ENCODE measurements at regions not wholly inside any gene's neighbourhood (a gene's known extent, or its start where the extent isn't known, plus 50 kb on each side); places are given as distances from the start of the nearest gene placed in this dataset.

DNA sequence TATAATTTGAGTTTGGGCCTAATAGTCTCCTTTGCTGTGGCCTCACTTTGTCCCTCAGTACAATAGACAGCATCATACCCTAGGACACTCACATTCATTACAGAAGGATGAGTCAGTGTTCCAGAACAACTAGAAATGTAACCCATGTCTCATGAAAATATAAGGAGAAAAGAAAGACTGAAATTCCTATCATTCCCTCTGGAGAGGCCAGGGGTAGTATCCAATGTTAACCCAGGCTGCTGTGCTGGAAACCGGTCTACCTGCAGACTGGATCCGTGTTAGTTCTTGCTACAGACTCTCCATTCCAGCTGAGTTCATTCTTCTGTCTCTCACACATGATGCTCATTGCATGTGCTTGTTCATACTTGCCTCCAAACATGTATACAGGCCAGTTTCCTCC is 75.8 kb upstream of the HOXC13 start:
- H3K27ac Mint-ChIP-seq (ENCODE audit: unreplicated experiment) = no peak overlapping the region
- TF ChIP-seq, protein P1, sequence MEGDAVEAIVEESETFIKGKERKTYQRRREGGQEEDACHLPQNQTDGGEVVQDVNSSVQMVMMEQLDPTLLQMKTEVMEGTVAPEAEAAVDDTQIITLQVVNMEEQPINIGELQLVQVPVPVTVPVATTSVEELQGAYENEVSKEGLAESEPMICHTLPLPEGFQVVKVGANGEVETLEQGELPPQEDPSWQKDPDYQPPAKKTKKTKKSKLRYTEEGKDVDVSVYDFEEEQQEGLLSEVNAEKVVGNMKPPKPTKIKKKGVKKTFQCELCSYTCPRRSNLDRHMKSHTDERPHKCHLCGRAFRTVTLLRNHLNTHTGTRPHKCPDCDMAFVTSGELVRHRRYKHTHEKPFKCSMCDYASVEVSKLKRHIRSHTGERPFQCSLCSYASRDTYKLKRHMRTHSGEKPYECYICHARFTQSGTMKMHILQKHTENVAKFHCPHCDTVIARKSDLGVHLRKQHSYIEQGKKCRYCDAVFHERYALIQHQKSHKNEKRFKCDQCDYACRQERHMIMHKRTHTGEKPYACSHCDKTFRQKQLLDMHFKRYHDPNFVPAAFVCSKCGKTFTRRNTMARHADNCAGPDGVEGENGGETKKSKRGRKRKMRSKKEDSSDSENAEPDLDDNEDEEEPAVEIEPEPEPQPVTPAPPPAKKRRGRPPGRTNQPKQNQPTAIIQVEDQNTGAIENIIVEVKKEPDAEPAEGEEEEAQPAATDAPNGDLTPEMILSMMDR (IDR thresholded peaks at IDR 0.05; ENCODE audit: insufficient read depth in 1 of 2, low read depth in 1 of 2, low read length in 1 of 2, severe bottlenecking in 1 of 2, unreplicated experiment in 1 of 2) = no peak
- peaks cover 4% of the 10 kb centered on the region for H3K4me1 Mint-ChIP-seq (ENCODE audit: low read depth, unreplicated experiment)
- ChIA-PET POLR2A (no interaction called here), CTCF (interaction anchor here (1.3 kb wide), 1 partner anchor 122 kb away, joined by 3 read pairs; the partner anchor contains the start of gene HOXC10)
- no TSS peak for BruUV-seq (replicated peaks)
- intact Hi-C loops (cut with micrococcal nuclease; ENCODE audit: unreplicated experiment) = no loop called here
- Histone ChIP-seq H3K4me1 (peaks cover 9% of the 10 kb centered on the region), H3K4me3 (ENCODE audit: low read depth, low read length) (no peak overlapping the region), H3K27me3 (replicated peaks; ENCODE audit: control insufficient read depth, insufficient read depth, low read length) (no peaks in the 10 kb centered on the region), H3K9me3 (no peaks in the 10 kb centered on the region), H3K36me3 (ENCODE audit: control insufficient read depth, insufficient read depth, low read length) (no peaks in the 10 kb centered on the region)
- H3K36me3 Mint-ChIP-seq (ENCODE audit: insufficient read depth, unreplicated experiment) = no peaks in the 10 kb centered on the region
- peak in 1 of 2 experiments; percentile 16 for DNase-seq
- H3K27me3 Mint-ChIP-seq (ENCODE audit: insufficient read depth, unreplicated experiment) = no peaks in the 10 kb centered on the region
- H3K9me3 Mint-ChIP-seq (ENCODE audit: unreplicated experiment) = no peaks in the 10 kb centered on the region
- H3K4me3 Mint-ChIP-seq (ENCODE audit: unreplicated experiment) = no peak overlapping the region

DNA sequence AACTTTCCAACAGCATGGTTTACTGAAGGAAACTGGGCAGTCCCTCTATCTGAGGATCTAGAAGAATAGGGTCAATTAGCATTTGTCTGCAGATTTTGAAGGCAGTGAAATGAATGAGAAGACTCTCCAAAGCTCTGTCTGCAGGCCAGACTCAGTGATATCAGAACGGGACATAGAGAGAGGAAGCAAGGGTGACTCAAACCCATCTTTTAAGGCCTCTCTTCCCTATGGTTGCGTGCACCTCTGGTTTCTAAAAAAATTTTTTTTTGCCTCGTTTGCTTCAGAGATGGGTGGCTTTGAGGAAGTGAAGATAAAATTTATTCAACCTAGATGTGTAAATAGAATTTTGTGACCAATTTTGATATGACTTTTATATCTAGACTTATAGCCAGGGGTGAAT is 71.9 kb upstream of the HOXC13 start:
- intact Hi-C loops (cut with micrococcal nuclease; ENCODE audit: unreplicated experiment) = no loop called here
- ChIA-PET CTCF (no interaction called here), POLR2A (no interaction called here)

DNA sequence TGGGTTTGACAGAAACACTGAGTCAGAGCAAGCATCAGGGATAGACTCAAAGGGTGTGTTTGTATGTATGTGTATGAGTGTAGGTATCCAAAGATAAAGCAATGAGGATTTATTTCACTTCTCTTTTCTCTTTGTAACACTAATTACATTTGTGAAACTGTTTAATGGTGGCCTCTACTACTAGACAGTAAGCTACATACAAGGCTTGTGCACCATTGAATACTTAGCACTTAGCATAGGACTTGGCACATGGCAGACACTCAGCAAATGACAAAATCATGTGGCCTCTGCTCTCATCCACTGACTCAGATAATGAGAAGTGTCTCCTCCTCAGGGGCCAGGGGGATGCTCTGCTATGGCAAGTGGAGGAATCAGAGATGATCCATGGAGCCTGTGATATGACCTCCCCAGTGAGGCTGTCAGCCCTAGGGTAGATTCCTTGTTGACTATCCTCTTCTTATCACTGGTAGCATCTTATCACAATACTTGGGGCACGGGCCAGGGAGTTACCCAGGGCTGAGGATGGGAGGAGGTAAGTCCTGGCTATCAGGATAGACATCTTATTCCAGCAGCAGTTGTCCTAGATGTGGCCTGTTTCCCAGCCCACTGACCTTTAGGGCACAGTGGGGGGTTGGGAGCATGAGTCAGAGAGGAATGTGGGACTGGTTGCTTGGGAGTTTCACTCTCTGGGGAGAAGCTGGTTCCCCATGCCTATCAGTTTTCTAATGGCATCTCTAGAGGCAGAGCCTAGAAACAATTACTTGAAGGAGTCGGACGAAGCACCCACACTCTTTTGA is 71.2 kb upstream of the HOXC13 start:
- H3K4me1 Mint-ChIP-seq (ENCODE audit: low read depth, unreplicated experiment) = peaks cover 11% of the 10 kb centered on the region
- H3K4me3 Mint-ChIP-seq (ENCODE audit: unreplicated experiment) = peak overlapping the region; percentile 30
- DNase-seq = peak; percentile 53 to 75
- ChIA-PET POLR2A (no interaction called here), CTCF (no interaction called here)
- no peaks in the 10 kb centered on the region for H3K27me3 Mint-ChIP-seq (ENCODE audit: insufficient read depth, unreplicated experiment)
- no peaks in the 10 kb centered on the region for H3K9me3 ChIP-seq
- no peaks in the 10 kb centered on the region for H3K36me3 Mint-ChIP-seq (ENCODE audit: insufficient read depth, unreplicated experiment)
- no peak overlapping the region for H3K4me3 ChIP-seq (ENCODE audit: low read depth, low read length)
- intact Hi-C loops (cut with micrococcal nuclease; ENCODE audit: unreplicated experiment) = no loop called here
- TF ChIP-seq, protein P1 (IDR thresholded peaks at IDR 0.05; ENCODE audit: insufficient read depth in 1 of 2, low read depth in 1 of 2, low read length in 1 of 2, severe bottlenecking in 1 of 2, unreplicated experiment in 1 of 2) = no peak
- no peaks in the 10 kb centered on the region for H3K27me3 ChIP-seq (replicated peaks; ENCODE audit: control insufficient read depth, insufficient read depth, low read length)
- H3K27ac Mint-ChIP-seq (ENCODE audit: unreplicated experiment) = peak overlapping the region; percentile 86
- H3K9me3 Mint-ChIP-seq (ENCODE audit: unreplicated experiment) = no peaks in the 10 kb centered on the region
- BruUV-seq (replicated peaks) = no TSS peak
- no peaks in the 10 kb centered on the region for H3K36me3 ChIP-seq (ENCODE audit: control insufficient read depth, insufficient read depth, low read length)
- peaks cover 20% of the 10 kb centered on the region for H3K4me1 ChIP-seq

More for the DNA sequence above, 71.9 kb upstream of the HOXC13 start:
- no peak overlapping the region for H3K4me3 Mint-ChIP-seq (ENCODE audit: unreplicated experiment)
- peaks cover 11% of the 10 kb centered on the region for H3K4me1 Mint-ChIP-seq (ENCODE audit: low read depth, unreplicated experiment)
- DNase-seq = no peak
- no peaks in the 10 kb centered on the region for H3K27me3 Mint-ChIP-seq (ENCODE audit: insufficient read depth, unreplicated experiment)
- Histone ChIP-seq H3K36me3 (ENCODE audit: control insufficient read depth, insufficient read depth, low read length) (no peaks in the 10 kb centered on the region), H3K4me3 (ENCODE audit: low read depth, low read length) (no peak overlapping the region), H3K9me3 (no peaks in the 10 kb centered on the region), H3K4me1 (peaks cover 20% of the 10 kb centered on the region), H3K27me3 (replicated peaks; ENCODE audit: control insufficient read depth, insufficient read depth, low read length) (no peaks in the 10 kb centered on the region)
- no peaks in the 10 kb centered on the region for H3K9me3 Mint-ChIP-seq (ENCODE audit: unreplicated experiment)
- TF ChIP-seq, protein P1 (IDR thresholded peaks at IDR 0.05; ENCODE audit: insufficient read depth in 1 of 2, low read depth in 1 of 2, low read length in 1 of 2, severe bottlenecking in 1 of 2, unreplicated experiment in 1 of 2) = no peak
- no peak overlapping the region for H3K27ac Mint-ChIP-seq (ENCODE audit: unreplicated experiment)
- H3K36me3 Mint-ChIP-seq (ENCODE audit: insufficient read depth, unreplicated experiment) = no peaks in the 10 kb centered on the region
- BruUV-seq (replicated peaks) = no TSS peak
